ENCODE measurements at regions not wholly inside any gene's neighbourhood (a gene's known extent, or its start where the extent isn't known, plus 50 kb on each side); places are given as distances from the start of the nearest gene placed in this dataset.
A peak's percentile ranks its signal among the peaks of the same experiment; 100 is the strongest.

DNA sequence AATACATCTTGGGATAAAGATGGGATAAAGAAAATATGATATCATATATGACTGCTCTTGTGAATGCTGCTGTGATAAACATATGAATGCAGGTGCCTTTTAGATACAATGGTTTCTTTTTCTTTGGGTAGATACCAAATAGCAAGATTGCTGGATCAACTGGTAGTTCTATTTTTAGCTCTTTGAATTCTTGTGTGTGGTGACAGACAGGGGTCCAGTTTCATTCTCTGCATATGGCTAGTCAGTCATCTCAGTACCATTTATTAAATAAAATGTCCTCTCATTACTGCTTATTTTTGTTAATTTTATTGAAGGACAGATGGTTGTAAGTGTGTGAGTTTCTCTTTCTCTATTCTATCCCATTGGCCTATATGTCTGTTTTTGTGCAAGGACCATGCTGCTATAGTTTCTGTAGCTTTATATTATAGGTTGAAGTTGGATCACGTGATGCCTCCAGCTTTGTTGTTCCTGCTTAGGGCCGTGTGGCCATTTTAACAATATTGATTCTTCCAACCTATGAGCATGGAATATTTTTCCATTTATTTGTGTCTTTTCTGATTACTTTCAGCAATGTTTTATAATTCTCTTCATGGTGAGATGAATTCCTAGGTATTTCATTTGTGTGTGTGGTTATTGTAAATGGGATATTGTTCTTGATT, 1089.8 kb upstream of the CADM2 start:
- ATAC-seq (no peak), DNase-seq (no peak)
- intact Hi-C loops (cut with DNase I): no loop called here

GRCh38 chr3:83873550-83873949, 1085.2 kb upstream of the CADM2 start:
- peak in 1 of 2 donors; percentile 35 for ATAC-seq
- intact Hi-C loops (cut with DNase I): no loop called here
- no peak for DNase-seq

- intact Hi-C loops (cut with DNase I): no loop called here
- DNase-seq (no peak), ATAC-seq (peak in 1 of 2 donors; percentile 93)
Measured at GRCh38 chr3:83877910-83878309, 1080.9 kb upstream of the CADM2 start.

DNA sequence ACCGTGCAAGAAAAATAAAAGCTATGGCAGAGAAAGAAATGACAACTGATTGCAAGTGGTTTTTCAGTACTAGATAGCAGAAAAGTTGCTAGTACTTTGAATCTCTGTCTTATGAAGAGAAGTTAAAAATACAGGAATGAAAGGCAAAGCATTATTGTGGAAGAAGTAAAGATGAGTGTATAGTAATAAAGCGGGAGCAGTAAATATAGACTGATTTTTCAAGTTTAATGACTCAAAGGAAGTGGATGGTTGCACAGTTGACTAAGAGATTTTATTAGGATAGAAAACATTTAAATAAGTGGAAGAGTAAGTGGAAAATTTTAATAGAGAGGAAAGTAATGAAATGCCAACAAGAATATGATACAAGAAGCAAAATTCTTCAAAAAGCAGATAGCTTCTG, 1076.1 kb upstream of the CADM2 start:
- intact Hi-C loops (cut with DNase I): no loop called here
- DNase-seq: no peak
- no peak for ATAC-seq

DNA sequence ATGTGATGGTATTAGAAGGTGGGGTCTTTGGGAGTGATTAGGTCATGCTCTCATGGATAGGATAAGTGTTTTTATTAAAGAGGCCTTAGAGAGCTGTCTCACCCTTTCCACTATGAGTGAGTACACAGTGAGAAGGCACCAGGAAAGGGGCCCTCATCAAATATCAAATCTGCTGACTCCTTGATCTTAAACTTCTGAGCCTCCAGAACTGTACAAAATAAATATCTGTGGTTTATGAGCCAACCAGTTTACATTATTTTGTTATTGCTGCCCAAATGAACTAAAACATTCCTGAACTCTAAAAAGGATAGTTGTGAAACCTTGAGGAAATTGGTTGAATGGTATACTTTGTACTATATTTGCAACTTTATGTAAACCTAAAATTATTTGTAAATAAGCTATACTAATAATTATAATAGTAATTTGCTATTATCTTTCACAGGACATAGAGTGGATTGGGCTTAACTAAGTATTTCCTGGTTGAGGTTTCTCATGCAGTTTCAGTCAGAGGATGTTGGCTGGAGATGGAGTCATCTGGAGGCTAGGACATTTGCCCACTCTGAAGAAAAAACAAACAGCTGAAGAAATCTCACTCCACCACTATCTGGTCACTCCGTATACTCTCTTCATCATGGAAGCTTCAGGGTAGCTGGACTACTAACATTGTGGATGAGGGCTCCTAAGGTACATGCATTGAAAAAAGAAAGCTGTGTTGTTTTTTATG, 1068.6 kb upstream of the CADM2 start:
- no peak for DNase-seq
- ATAC-seq: peak in 1 of 2 donors; percentile 19
- intact Hi-C loops (cut with DNase I): no loop called here

GRCh38 chr3:83890763-83891135, 1068.0 kb upstream of the CADM2 start:
- ATAC-seq (no peak), DNase-seq (no peak)
- intact Hi-C loops (cut with DNase I): no loop called here

DNA sequence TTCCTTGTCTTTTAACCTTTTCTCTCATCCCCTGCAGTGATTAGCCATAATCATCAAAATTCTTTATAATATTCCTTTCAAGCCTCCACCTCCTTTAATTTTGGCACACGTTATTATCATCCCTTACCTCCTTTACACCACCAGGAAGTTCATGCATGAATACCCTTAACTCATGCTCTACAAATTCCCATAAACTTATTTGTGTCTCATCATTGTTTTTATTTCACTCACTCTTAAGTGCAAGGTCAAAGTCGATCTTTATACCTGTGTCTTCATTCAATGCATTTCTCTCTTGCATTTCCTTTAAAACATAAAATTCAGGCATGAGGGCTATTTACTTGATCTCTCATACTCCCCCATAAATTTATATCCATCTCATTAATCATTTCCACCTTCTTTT, 1064.6 kb upstream of the CADM2 start:
- intact Hi-C loops (cut with DNase I): no loop called here
- DNase-seq (no peak), ATAC-seq (no peak)

DNA sequence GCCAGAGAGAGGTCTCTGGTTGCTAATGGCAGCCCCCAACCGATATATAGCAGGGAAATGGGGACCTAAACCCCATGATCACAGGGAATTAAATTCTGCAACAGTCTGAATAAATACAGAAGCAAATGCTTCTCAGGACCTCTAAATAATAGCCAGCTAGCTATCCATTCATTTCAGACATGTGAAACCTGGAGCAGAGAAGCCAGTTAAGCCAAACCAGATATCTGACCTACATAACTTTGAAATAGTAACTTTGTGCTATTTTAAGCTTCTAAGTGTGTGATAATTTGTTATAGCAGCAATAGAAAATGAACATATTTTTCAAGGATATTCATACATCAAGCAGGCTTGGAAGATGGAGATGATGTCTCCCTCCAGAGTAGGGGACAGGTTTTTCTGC, 1062.9 kb upstream of the CADM2 start:
- DNase-seq: no peak
- no peak for ATAC-seq
- intact Hi-C loops (cut with DNase I): no loop called here

DNA sequence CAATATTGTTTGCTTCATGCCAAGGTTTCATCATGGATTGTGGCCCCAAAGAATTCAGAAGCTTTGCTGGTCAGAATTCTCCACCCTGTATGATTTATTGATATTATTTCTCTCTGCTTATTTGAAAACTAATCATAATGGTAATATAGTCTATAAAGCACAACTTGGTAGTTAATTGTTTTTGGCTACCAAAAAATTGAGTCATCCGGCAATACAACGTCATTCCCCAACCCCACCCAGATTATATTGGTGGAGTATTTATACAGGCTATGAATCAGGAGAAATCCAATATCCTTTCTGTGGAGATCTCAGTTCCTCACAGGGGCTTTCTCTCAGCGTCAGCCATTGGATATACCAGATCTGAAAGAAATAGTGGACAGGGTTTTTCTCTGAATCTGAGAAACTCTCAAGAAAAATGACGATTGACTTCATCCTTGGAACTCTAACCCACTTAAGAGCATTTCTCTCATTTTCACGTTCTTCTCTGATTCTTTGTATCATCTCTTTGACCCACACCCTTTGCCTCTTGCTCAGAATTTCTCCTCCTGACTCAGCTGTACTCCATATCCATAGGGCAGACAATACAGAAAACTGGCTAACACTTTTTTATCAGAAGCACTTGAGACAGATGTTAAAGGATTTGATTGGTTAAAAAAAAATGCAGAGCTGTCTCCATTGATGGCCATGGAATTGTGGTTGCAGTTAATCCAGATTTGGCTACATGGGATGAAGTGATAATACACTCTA, 1055.8 kb upstream of the CADM2 start:
- DNase-seq (no peak), ATAC-seq (no peak)
- intact Hi-C loops (cut with DNase I): no loop called here

GRCh38 chr3:83913381-83913780, 1045.4 kb upstream of the CADM2 start:
- intact Hi-C loops (cut with DNase I): no loop called here
- no peak for DNase-seq
- ATAC-seq: no peak

DNA sequence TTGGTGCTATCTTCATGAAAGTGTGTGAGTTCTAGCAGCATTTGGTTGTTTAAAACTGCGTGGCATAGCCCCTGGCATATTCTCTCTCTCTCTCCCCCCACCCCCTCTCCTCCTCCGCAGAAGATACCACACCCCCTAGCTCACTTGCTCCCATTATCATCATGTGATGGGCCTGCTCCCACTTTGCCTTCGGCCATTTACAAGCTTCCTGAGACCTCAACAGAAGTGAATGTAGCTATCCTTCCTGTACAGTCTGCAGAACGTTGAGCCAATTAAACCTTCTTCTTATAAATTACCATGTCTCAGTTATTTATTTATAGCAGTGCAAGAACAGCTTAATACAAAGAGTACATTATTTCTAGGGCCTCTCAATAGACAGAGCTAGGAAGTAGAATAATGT, 1032.5 kb upstream of the CADM2 start:
- DNase-seq: no peak
- ATAC-seq: no peak
- intact Hi-C loops (cut with DNase I): no loop called here

DNA sequence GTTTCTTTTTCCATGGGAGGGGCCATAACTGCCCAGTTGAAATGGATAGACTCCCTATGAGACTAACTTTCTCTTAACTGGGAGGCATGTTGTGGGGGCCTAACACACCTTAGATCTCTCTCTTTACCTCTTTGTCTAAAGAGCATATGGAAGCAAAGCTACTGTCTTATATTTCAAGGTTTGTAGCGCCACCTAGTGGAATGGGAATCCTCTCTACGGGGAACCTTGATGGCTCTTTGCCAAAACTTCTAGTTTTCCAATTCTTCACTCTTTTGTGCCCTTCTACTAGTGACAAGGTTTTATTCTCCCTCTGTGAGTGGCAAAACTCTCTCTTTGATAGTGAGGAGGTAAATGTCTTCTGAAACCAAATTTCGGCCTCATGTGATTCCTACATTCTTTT, 1030.4 kb upstream of the CADM2 start:
- intact Hi-C loops (cut with DNase I): no loop called here

DNA sequence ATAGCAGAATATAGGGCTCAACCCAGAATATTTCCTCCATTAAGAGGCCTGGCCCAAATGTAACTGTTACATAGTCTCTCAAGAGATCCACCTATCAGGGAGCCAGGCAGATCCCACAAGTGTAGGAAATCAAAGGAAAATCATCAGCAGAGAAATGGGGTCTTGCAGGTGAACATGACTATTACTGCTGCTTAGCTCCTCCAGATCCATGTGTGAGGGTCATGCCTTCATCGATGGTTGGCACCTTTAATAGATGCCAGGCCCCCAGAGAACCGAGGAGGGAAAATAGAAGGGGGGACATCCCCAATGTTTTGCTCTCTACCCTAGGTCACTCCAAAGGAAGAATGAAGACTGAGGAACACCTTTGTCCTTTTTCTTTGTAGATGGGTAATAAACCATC, 1029.9 kb upstream of the CADM2 start:
- intact Hi-C loops (cut with DNase I): no loop called here
- ATAC-seq: no peak
- DNase-seq: no peak

More for the DNA sequence above, 1030.4 kb upstream of the CADM2 start:
- DNase-seq: no peak
- no peak for ATAC-seq

- no peak for DNase-seq
- no peak for ATAC-seq
- intact Hi-C loops (cut with DNase I): no loop called here
Measured at GRCh38 chr3:83934192-83935021, 1024.4 kb upstream of the CADM2 start.

DNA sequence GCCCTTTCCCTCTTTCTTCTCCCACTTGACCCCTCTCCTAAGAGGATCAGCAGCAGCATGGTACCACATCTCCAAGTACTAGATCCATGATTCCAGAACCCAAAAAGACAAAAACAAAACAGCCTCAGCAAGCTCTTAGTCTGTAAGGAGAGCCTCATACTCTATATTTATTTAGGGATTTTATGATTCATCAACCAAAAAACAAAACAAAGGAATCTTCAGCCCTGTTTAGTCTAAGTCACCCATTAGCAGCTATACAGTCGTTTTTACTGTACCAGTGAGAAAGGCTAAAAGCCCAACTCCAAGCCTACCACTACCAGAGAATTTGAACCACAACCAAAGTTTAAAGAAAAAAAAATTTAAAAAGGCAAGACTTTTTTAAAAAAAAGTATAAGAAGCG, 1020.3 kb upstream of the CADM2 start:
- intact Hi-C loops (cut with DNase I): no loop called here
- no peak for DNase-seq
- no peak for ATAC-seq

DNA sequence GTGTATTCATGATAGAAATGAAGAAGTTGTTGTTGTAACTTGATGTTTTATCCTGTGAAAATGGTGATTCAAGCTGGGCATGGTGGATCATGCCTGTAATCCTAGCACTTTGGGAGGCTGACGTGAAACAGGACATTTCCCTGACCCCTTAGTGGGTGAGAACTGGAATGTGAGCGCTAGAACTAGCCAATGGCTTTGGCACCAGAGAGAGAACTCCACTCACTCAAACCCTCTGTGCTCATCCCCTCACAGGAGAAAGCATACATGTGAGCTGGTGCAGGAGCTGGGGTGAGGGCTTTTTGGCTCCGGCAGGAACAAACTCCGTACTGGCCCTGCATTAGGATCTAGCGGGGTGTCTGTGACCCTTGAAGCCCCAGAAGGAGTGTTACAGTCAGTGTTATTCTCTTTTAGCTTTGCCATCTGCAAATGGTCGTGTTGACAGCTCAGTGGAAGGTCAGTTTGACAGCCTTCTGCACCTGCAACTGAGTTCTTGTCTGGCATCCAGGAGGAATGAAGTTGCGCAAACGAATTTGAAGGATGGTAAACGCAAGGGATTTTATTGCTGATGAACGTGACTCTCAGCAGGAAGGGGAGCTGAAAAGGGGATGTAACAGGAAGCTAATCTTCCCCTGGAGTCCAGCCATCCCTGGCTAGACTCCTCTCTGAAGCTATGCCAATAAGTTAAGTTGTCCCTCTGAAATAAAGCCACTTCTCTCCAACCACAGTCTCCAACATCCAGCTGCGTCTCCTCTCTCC, 1016.6 kb upstream of the CADM2 start:
- intact Hi-C loops (cut with DNase I): no loop called here
- ATAC-seq: peak in 1 of 2 donors; percentile 27
- DNase-seq: no peak

DNA sequence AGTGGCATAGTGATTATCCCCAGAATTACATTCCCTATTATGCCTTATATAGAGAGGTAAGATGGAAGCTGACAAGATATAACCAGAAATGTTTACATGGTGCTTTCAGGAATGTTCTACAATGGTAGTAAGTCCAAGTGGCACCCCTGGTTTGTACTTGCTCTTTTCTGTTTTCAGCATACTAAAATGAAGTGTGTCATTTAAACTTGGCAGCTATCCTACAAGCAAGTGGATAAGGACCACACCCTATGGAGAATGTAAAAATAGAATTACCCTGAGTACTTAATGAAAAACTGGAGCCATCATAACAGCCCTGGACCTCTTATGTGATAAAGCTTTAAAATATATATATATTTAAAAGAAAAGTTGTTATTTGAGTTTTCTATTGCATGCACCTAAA, 1012.7 kb upstream of the CADM2 start:
- DNase-seq: no peak
- intact Hi-C loops (cut with DNase I): no loop called here
- no peak for ATAC-seq

GRCh38 chr3:83946554-83946953, 1012.2 kb upstream of the CADM2 start:
- ATAC-seq: no peak

GRCh38 chr3:83948771-83949170, 1010.0 kb upstream of the CADM2 start:
- DNase-seq (no peak), ATAC-seq (no peak)
- intact Hi-C loops (cut with DNase I): no loop called here

More at GRCh38 chr3:83946554-83946953, 1012.2 kb upstream of the CADM2 start:
- DNase-seq: no peak
- intact Hi-C loops (cut with DNase I): no loop called here
